Sigmoid colon (tissue), 6 donors: ENCODE measurements at regions not wholly inside any gene's neighbourhood (a gene's known extent, or its start where the extent isn't known, plus 50 kb on each side); places are given as distances from the start of the nearest gene placed in this dataset.

Source experiments
- DNase-seq: peaks from one replicate; pipeline ENCODE4 v3.0.0-alpha.2; 2019
- H3K27ac ChIP-seq, 4 donors: fragments of 200-600 bp; sonication (generic); one replicate each; pipeline ENCODE4 v1.5.1; 2016 to 2019; ENCODE audit warnings: mild to moderate bottlenecking in 1 of 4
- H3K27me3 ChIP-seq, 3 donors: fragments of 200-600 bp; sonication (generic); one replicate each; pipeline ENCODE4 v1.5.1; 2019; ENCODE audit warnings: mild to moderate bottlenecking in 1 of 3
- H3K36me3 ChIP-seq, 4 donors: fragments of 200-600 bp; sonication (generic); one replicate each; pipeline ENCODE4 v1.5.1; 2016 to 2019
- H3K4me1 ChIP-seq, 4 donors: fragments of 200-600 bp; sonication (generic); one replicate each; pipeline ENCODE4 v1.5.1; 2017 to 2019
- H3K4me3 ChIP-seq, 4 donors: fragments of 200-600 bp; sonication (generic); one replicate each; pipeline ENCODE4 v1.5.1; 2017 to 2019; ENCODE audit warnings: mild to moderate bottlenecking in 2 of 4, moderate library complexity in 1 of 4
- H3K9me3 ChIP-seq, 4 donors: fragments of 200-600 bp in 3 of 4; sonication (generic) in 3 of 4; one replicate each; pipeline versions ENCODE4 v1.5.1 to v1.6.1; 2013 to 2019
- EP300 ChIP-seq, 4 donors: sonication (generic); formaldehyde crosslinking; IDR thresholded peaks; one replicate each; pipeline ENCODE4 v1.6.1; 2017; ENCODE audit warnings: antibody characterized with exemption in 4 of 4
- POLR2A ChIP-seq, 2 donors: fragments of 450-650 bp; IDR thresholded peaks; one replicate each; pipeline ENCODE4 v1.6.1; 2016; ENCODE audit warnings: antibody characterized with exemption in 2 of 2, mild to moderate bottlenecking in 2 of 2, moderate library complexity in 2 of 2
- POLR2AphosphoS5 ChIP-seq, 4 donors: sonication (generic); formaldehyde crosslinking; IDR thresholded peaks; one replicate each; pipeline ENCODE4 v1.6.1; 2017; ENCODE audit warnings: antibody characterized with exemption in 4 of 4
- WGBS, 2 donors: extraction: QIAGEN DNeasy Blood & Tissue Kit; methylation state at CpG; one replicate each; pipeline ENCODE4 v1.1.7; 2013; 5-methylcytosine and 5-hydroxymethylcytosine counted together
- intact Hi-C: fragments of 100-400 bp; cut with DNase I; formaldehyde crosslinking; loops from one replicate; pipeline ENCODE4 v1.15.1; 2023
- TF ChIP-seq, protein P1 (sequence below), 4 experiments: fragments of 450-650 bp in 3 of 4; fragments of 200-600 bp in 1 of 4; IDR thresholded peaks; one replicate each; pipeline ENCODE4 v1.5.1; 2016 to 2019; ENCODE audit warnings: antibody characterized with exemption in 4 of 4, mild to moderate bottlenecking in 3 of 4, moderate library complexity in 2 of 4
- donor health status: healthy with polysubstance abuse.
- donor health status: healthy.

DNA sequence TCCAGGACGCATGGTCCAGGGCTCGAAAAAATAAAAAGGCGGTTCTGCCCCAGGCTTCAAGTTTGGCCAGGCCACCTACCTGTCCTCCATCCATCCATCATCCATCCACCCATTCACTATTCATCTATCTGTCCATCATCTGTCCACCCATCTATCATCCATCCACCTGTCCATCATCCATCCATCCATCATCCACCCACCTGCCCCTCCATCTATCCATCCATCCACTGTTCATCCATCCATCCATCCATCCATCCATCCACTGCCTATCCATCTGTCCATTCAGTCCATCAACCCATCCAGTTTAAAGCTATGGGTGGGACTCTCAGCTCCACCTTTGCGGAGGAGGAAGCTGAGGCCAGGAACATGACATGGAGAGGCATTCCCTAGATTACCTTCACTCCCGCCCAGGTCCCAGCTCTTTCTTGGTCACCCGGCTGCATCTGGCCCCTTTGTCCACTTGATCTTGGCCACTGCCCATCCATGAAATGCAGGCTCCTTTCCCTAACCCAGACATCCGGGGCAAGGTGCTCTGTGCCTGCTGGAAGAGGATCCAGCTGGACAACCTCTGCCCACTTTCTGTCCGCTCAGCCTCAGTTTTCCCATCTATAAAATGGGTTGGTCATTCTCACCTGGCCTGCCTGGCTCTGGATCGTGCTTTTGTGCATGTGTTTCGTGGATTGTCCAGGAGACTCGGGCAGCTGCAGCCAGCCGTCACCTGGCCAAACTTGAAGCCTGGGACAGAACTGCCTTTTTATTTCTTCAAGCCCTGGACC is 236.0 kb upstream of the CIBAR2 start:
- TF ChIP-seq POLR2A (IDR thresholded peaks at IDR 0.05) (no peak), POLR2AphosphoS5 (IDR thresholded peaks at IDR 0.05) (no peak), EP300 (IDR thresholded peaks at IDR 0.05) (no peak)
- TF ChIP-seq, protein P1, sequence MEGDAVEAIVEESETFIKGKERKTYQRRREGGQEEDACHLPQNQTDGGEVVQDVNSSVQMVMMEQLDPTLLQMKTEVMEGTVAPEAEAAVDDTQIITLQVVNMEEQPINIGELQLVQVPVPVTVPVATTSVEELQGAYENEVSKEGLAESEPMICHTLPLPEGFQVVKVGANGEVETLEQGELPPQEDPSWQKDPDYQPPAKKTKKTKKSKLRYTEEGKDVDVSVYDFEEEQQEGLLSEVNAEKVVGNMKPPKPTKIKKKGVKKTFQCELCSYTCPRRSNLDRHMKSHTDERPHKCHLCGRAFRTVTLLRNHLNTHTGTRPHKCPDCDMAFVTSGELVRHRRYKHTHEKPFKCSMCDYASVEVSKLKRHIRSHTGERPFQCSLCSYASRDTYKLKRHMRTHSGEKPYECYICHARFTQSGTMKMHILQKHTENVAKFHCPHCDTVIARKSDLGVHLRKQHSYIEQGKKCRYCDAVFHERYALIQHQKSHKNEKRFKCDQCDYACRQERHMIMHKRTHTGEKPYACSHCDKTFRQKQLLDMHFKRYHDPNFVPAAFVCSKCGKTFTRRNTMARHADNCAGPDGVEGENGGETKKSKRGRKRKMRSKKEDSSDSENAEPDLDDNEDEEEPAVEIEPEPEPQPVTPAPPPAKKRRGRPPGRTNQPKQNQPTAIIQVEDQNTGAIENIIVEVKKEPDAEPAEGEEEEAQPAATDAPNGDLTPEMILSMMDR (IDR thresholded peaks at IDR 0.05): no peak
- H3K36me3 ChIP-seq: no peaks in the 10 kb centered on the region
- intact Hi-C loops: no loop called here
- no peak overlapping the region for H3K27ac ChIP-seq
- H3K4me1 ChIP-seq: peaks cover 0 to 40% (median 39%) of the 10 kb centered on the region in 4 donors
- no peak for DNase-seq
- H3K4me3 ChIP-seq: no peak overlapping the region
- H3K27me3 ChIP-seq: no peaks in the 10 kb centered on the region
- H3K9me3 ChIP-seq: no peaks in the 10 kb centered on the region
- 77 to 92% methylated on average over 12 of the region's 12 CpGs for WGBS, 2 donors

DNA sequence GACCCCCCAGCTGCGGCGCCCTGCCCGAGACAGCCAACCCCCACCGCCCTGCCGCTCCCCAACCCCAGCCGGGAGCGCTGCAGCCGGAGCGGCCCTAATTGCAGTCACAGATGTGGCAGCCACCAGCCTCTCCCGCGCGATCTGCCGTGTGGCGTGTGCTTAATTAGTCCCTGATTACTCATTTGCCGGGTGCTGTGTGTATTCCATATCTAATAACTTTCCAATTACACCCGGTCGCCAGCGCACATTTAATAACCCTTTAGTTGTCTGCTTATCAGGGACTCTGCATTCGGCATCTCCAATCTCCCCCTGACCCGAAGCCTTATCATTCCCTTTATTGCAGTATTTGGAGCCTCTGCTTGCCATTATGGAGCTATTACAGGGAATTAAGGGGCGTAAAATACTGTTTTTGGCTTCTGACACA is 236.7 kb upstream of the CIBAR2 start:
- no peak for TF ChIP-seq POLR2AphosphoS5 (IDR thresholded peaks at IDR 0.05)
- TF ChIP-seq POLR2A (IDR thresholded peaks at IDR 0.05): no peak
- TF ChIP-seq EP300 (IDR thresholded peaks at IDR 0.05): no peak
- TF ChIP-seq, protein P1 (IDR thresholded peaks at IDR 0.05): no peak
- WGBS, 2 donors: 21 to 76% methylated on average over 21 of the region's 21 CpGs
- peaks cover 0 to 45% (median 41%) of the 10 kb centered on the region in 4 donors for H3K4me1 ChIP-seq
- no peaks in the 10 kb centered on the region for H3K36me3 ChIP-seq
- H3K4me3 ChIP-seq: no peak overlapping the region
- H3K27ac ChIP-seq: peak overlapping the region in 2 of 4 donors; percentile 71 to 76
- no peaks in the 10 kb centered on the region for H3K9me3 ChIP-seq
- no peak for DNase-seq
- intact Hi-C loops: no loop called here
- H3K27me3 ChIP-seq: no peaks in the 10 kb centered on the region

DNA sequence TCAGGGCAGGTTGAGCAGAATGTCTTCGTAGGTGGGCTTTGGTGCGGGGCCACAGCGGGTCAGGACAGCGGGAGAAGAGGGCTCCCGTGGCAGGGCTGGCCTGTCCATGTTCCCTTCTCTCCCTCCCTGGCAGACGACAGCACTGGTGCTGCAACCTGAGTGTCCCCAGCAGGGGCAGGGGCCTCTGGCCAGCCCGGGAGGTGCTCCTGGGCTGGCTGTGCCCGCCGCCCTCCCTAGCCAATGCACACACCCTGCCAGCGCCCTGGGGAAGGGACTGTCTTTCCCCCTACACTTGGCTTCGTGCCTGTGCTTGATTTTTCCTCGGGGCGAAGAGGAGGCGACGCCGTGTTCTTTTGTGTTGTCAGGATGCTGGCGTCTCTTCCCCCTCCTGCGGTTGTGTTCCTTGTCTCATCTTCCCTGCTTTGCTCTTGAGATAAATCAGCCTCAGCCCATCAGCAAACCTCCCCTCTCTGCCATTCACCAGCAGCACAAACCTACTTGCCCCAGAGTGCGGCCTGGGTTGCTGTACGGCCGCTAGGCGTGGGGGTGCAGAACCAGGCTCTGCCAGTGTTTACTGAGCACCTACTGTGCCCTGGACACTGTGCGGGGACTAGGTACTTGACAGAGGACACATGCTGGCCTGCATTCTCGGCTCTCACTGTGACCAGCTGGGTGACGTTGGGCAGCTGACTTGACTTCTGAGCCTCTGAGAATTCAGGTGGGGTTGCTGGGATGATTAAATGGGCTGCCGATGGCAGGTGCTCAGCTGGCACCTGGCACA is 237.3 kb upstream of the CIBAR2 start:
- Histone ChIP-seq H3K27ac (peak overlapping the region in 3 of 4 donors; percentile 36 to 76 (median 71)), H3K9me3 (no peaks in the 10 kb centered on the region), H3K27me3 (no peaks in the 10 kb centered on the region), H3K4me1 (peaks cover 0 to 52% (median 47%) of the 10 kb centered on the region in 4 donors), H3K4me3 (no peak overlapping the region), H3K36me3 (no peaks in the 10 kb centered on the region)
- DNase-seq: no peak
- no peak for TF ChIP-seq POLR2A (IDR thresholded peaks at IDR 0.05)
- TF ChIP-seq EP300 (IDR thresholded peaks at IDR 0.05): no peak
- no peak for TF ChIP-seq POLR2AphosphoS5 (IDR thresholded peaks at IDR 0.05)
- TF ChIP-seq, protein P1 (IDR thresholded peaks at IDR 0.05): no peak
- intact Hi-C loops: no loop called here
- 74 to 86% methylated on average over 26 of the region's 26 CpGs for WGBS, 2 donors

DNA sequence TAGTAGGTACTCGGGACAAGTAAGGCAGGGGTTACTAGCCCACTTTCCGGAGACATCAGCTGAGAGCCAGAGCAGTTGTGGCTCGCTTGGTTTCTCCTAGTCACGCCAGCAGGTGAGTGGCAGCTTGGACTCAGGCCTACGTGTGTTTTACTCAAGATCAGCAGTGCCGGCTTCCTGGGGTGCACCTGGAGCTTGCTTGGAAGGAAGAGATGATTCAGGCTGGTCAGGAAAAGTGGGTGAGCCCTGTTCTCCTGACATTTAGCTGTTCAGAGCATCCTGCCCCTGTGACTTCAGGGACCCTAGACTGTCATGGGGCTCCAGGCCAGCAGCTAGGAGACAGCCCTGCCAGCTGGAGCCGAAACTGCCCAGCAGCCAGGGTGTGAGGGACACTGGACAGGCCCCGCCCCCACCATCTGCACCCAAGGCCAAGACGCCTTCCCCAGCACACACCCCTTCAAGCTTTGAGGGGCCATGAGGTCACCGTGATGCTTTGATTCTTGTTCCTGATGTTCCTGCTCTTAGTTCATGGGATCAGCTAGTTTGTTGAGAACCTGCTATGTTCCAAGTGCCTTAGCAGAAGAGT is 238.0 kb upstream of the CIBAR2 start:
- TF ChIP-seq, protein P1 (IDR thresholded peaks at IDR 0.05): no peak
- TF ChIP-seq POLR2AphosphoS5 (IDR thresholded peaks at IDR 0.05) (no peak), POLR2A (IDR thresholded peaks at IDR 0.05) (no peak), EP300 (IDR thresholded peaks at IDR 0.05) (no peak)
- Histone ChIP-seq H3K4me3 (no peak overlapping the region), H3K4me1 (peaks cover 0 to 59% (median 54%) of the 10 kb centered on the region in 4 donors), H3K36me3 (no peaks in the 10 kb centered on the region), H3K9me3 (no peaks in the 10 kb centered on the region), H3K27me3 (no peaks in the 10 kb centered on the region), H3K27ac (peak overlapping the region; percentile 61 to 76 (median 73))
- intact Hi-C loops: no loop called here
- 66 to 80% methylated on average over 10 of the region's 10 CpGs for WGBS, 2 donors
- no peak for DNase-seq
